Neural crest cell (in vitro differentiated cells): ENCODE measurements at regions not wholly inside any gene's neighbourhood (a gene's known extent, or its start where the extent isn't known, plus 50 kb on each side); places are given as distances from the start of the nearest gene placed in this dataset.

Source experiments
- DNase-seq: peaks from one replicate; pipeline ENCODE4 v3.0.0; 2021; ENCODE audit warnings: low read depth, mixed read lengths, low spot score
- H3K27ac Mint-ChIP-seq: one replicate; pipeline ENCODE4 v1.8.0; 2021; ENCODE audit warnings: mild to moderate bottlenecking, mixed read lengths; ENCODE audit not compliant: unreplicated experiment
- H3K27me3 Mint-ChIP-seq: 2 replicates; pipeline ENCODE4 v1.8.0; 2021; ENCODE audit warnings: low read depth, mild to moderate bottlenecking, mixed read lengths
- H3K36me3 Mint-ChIP-seq: 2 replicates; pipeline ENCODE4 v1.8.0; 2021; ENCODE audit warnings: low read depth, mild to moderate bottlenecking, mixed read lengths
- H3K4me1 Mint-ChIP-seq: 2 replicates; pipeline ENCODE4 v1.8.0; 2021; ENCODE audit warnings: mixed read lengths
- H3K4me3 Mint-ChIP-seq: one replicate; pipeline ENCODE4 v1.8.0; 2021; ENCODE audit warnings: mild to moderate bottlenecking, mixed read lengths
- H3K9me3 Mint-ChIP-seq: 2 replicates; pipeline ENCODE4 v1.8.0; 2021; ENCODE audit warnings: mixed read lengths
- TF ChIP-seq, protein P1 (sequence below): fragments of 200-600 bp; sonication (generic); conservative IDR thresholded peaks from 2 replicates; pipeline ENCODE4 v1.5.0; 2021; ENCODE audit warnings: antibody characterized with exemption, mild to moderate bottlenecking

DNA sequence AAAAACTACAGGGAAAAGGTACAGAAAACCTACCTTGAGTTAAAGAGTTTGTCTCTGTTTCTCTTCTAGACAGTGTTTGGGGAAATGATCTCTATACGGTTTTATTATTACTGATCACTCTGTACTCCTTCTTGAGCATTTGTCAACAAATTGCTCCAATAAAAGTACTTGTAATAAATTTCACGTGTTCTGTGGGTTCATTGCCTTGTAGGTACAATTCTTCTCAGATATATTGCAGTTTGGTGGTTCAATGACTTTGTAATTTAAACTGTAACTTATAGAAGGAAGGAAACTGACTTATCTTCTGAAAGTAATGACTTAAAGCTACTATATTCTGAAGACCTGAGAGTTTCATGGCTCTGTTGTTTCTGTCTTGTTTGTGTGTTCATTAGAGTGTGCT is 319.9 kb upstream of the PCSK5 start:
- Mint-ChIP-seq H3K27me3 (no peaks in the 10 kb centered on the region), H3K4me1 (peaks cover 5% of the 10 kb centered on the region), H3K4me3 (no peak overlapping the region), H3K9me3 (peaks cover 11% of the 10 kb centered on the region), H3K36me3 (no peaks in the 10 kb centered on the region), H3K27ac (no peak overlapping the region)
- no peak for DNase-seq
- TF ChIP-seq, protein P1, sequence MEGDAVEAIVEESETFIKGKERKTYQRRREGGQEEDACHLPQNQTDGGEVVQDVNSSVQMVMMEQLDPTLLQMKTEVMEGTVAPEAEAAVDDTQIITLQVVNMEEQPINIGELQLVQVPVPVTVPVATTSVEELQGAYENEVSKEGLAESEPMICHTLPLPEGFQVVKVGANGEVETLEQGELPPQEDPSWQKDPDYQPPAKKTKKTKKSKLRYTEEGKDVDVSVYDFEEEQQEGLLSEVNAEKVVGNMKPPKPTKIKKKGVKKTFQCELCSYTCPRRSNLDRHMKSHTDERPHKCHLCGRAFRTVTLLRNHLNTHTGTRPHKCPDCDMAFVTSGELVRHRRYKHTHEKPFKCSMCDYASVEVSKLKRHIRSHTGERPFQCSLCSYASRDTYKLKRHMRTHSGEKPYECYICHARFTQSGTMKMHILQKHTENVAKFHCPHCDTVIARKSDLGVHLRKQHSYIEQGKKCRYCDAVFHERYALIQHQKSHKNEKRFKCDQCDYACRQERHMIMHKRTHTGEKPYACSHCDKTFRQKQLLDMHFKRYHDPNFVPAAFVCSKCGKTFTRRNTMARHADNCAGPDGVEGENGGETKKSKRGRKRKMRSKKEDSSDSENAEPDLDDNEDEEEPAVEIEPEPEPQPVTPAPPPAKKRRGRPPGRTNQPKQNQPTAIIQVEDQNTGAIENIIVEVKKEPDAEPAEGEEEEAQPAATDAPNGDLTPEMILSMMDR, result no peak

DNA sequence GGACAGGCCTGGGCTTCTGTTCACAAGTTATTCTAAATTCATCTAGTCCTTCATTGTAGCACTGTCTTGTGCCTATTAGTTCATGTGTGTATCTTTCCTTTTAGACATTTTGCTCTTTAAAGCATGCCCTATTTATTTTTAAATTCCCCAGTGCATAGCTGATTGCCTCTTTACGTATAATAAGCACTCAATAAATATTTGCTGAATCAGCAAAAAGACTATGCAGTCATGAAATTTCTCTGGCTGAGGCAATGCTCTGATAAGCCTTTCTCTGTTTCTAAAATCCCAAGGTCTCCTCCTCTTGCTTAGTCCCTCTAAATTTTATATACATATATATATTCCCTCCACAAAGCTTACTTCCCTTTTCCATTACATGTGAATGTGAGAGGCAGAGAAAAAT is 315.9 kb upstream of the PCSK5 start:
- H3K27me3 Mint-ChIP-seq, result no peaks in the 10 kb centered on the region
- no peaks in the 10 kb centered on the region for H3K36me3 Mint-ChIP-seq
- no peak overlapping the region for H3K4me3 Mint-ChIP-seq
- no peak overlapping the region for H3K27ac Mint-ChIP-seq
- H3K9me3 Mint-ChIP-seq, result peaks cover 8% of the 10 kb centered on the region
- no peak for DNase-seq
- peaks cover 5% of the 10 kb centered on the region for H3K4me1 Mint-ChIP-seq
- TF ChIP-seq, protein P1, result no peak

DNA sequence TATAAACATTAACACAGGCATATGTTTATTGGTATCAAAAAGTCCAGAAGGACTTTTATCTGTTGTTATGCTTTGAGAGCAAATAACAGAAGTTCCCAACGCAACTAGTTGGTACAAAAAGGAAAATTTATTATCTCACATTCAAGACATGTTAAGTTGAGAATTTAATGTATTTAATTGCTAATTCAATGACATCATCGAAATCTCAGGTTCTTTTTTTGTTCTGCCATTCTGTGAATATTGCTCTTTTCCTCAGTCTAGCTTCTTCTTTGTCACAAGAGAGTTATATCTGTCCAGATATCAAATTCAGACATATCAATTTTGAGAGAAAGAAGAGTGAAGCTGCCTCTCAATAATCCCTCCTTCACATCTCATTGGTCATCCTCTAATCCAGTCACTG is 307.6 kb upstream of the PCSK5 start:
- Mint-ChIP-seq H3K4me1 (no peaks in the 10 kb centered on the region), H3K36me3 (no peaks in the 10 kb centered on the region), H3K27me3 (no peaks in the 10 kb centered on the region), H3K4me3 (no peak overlapping the region), H3K9me3 (no peaks in the 10 kb centered on the region), H3K27ac (no peak overlapping the region)
- no peak for DNase-seq
- TF ChIP-seq, protein P1, result no peak

DNA sequence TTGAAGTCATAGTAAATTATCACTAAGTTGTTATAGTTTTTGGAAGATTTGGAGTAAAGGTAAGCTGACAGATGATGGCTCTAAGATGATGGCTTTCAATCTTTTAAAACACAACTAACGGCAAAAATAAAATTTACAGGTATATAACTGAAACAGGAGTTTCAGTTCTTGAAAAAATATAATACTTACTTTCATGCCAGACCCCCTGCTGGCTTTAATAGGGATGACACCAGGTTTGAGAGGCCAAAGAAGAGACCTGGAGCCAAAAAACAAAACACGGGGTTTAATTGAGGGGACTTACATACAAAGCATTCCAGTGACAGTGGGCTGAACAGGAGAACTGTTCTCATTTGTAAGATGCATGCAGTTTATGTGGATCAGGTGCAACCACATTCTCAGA is 301.7 kb upstream of the PCSK5 start:
- TF ChIP-seq, protein P1, result peak; percentile 53
- DNase-seq, result no peak
- no peaks in the 10 kb centered on the region for H3K27me3 Mint-ChIP-seq
- H3K4me1 Mint-ChIP-seq, result no peaks in the 10 kb centered on the region
- H3K27ac Mint-ChIP-seq, result no peak overlapping the region
- H3K9me3 Mint-ChIP-seq, result no peaks in the 10 kb centered on the region
- no peaks in the 10 kb centered on the region for H3K36me3 Mint-ChIP-seq
- no peak overlapping the region for H3K4me3 Mint-ChIP-seq

DNA sequence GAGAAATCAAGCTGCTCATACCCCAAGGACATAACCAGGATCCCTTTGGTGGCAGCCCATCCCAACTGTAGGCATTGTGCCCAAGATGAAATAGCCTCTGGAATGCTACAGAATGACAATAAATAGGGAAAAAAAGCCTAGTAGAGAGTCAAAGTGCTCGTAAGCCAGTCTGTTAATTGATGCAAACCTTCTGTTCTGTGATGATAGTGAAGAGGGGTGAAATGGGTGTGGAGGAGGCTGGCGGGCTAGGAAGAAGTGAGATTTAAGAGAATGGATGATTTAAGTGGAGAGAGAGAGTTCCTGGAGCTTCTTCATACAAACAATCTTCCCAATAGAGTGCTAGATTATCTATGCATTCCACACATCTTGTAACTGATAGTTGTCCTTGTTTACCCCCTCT is 301.0 kb upstream of the PCSK5 start:
- TF ChIP-seq, protein P1, result no peak
- Mint-ChIP-seq H3K36me3 (no peaks in the 10 kb centered on the region), H3K4me1 (no peaks in the 10 kb centered on the region), H3K9me3 (no peaks in the 10 kb centered on the region), H3K4me3 (no peak overlapping the region), H3K27me3 (no peaks in the 10 kb centered on the region), H3K27ac (no peak overlapping the region)
- no peak for DNase-seq

DNA sequence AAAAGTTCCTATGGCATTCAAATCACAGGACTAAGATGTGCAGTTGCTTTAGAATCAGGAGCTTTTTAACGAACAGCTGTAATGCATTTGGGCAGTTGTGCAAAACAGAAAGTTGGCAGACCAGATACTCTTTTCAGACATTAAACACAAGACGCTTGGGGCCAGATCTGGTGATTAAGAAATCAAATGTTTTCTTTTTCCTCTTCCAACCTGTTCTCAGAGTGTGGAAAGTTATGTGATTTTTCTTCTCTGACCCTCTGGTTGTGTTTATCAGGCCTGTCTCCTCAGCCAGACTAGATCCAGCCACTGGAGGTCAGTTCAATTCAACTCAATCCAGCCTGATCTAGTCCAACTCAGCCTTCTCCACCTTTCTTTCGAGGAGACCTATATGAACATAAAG is 298.5 kb upstream of the PCSK5 start:
- no peak overlapping the region for H3K27ac Mint-ChIP-seq
- H3K4me3 Mint-ChIP-seq, result no peak overlapping the region
- TF ChIP-seq, protein P1, result no peak
- no peaks in the 10 kb centered on the region for H3K36me3 Mint-ChIP-seq
- DNase-seq, result no peak
- H3K9me3 Mint-ChIP-seq, result no peaks in the 10 kb centered on the region
- no peaks in the 10 kb centered on the region for H3K27me3 Mint-ChIP-seq
- H3K4me1 Mint-ChIP-seq, result no peaks in the 10 kb centered on the region
